Stimulated activated CD4-positive, alpha-beta T cell treated with anti-CD3 and anti-CD28 coated beads, Interleukin-1b, Interleukin-23, amount 100 ng/mL, for 1 hour (primary cell): ENCODE measurements at regions not wholly inside any gene's neighbourhood (a gene's known extent, or its start where the extent isn't known, plus 50 kb on each side); places are given as distances from the start of the nearest gene placed in this dataset.

Experiments used
- DNase-seq, 2 donors: peaks; one replicate each; pipeline ENCODE4 v3.0.0-alpha.2; 2020; ENCODE audit warnings: low read depth in 2 of 2

GRCh38 chr2:226040344-226040900 lies 640.9 kb downstream of the NYAP2 start:
- no peak for DNase-seq

DNA sequence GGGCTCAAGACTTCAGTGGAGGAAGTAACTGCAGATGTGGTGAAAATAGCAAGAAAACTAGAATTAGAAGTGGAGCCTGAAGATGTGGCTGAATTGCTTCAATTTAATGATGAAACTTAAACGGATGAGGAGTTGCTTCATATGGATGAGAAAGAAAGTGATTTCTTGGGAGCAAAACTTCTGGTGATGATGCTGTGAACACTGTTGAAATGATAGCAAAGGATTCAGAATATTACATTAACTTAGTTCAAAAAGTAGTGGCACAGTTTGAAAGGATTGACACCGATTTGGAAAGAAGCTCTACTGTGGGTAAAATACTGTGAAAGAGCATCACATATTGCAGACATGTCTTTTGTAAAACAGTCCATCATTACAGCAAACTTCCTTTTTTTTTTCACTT lies 638.0 kb downstream of the NYAP2 start:
- DNase-seq: no peak

GRCh38 chr2:226031647-226032501 lies 632.4 kb downstream of the NYAP2 start:
- DNase-seq: no peak

- no peak for DNase-seq
Observed at GRCh38 chr2:226030788-226031646, 631.5 kb downstream of the NYAP2 start.

DNA sequence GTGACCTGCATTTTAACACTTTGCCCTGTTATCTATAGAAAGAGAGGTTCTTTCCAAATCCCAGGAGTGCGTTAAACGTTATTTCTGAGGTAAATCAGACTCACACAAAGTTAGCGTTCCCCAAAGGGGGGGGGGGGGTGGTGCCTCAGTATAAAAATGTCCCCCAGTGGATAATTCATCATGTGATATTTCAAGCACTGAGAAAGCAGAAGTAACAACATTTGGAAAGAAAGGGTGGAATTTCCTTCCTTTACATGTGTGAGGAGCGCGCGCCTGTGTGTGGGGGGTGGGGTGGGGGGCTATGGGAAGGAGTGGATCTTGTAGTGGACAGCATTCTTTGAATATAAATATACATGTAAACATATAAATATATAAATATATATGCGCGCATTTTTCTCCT lies 630.9 kb downstream of the NYAP2 start:
- DNase-seq: no peak

GRCh38 chr2:226023946-226024345 lies 624.4 kb downstream of the NYAP2 start:
- no peak for DNase-seq

- DNase-seq: no peak
Observed at GRCh38 chr2:226023383-226023782, 623.9 kb downstream of the NYAP2 start.

GRCh38 chr2:226020956-226021355 lies 621.4 kb downstream of the NYAP2 start:
- DNase-seq: no peak

DNA sequence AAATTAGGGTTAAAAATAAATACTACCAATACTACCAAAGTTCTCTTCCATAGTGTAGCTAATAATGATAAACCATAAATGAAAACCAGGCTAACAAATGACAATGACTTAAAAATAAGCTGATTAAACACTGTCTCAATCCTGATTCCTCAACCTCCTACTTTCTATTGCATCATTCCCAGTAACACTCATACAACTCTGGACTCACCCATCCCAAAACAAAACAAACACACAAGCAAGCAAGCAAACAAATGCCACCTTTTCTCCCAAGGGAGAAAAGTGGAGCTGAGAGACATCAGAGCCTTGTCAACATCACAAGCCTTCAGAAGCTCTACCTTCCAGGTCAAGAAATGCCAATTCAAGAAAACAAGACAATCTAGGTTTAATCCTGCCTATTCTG lies 620.7 kb downstream of the NYAP2 start:
- DNase-seq: no peak

GRCh38 chr2:226018641-226019040 lies 619.1 kb downstream of the NYAP2 start:
- no peak for DNase-seq

DNA sequence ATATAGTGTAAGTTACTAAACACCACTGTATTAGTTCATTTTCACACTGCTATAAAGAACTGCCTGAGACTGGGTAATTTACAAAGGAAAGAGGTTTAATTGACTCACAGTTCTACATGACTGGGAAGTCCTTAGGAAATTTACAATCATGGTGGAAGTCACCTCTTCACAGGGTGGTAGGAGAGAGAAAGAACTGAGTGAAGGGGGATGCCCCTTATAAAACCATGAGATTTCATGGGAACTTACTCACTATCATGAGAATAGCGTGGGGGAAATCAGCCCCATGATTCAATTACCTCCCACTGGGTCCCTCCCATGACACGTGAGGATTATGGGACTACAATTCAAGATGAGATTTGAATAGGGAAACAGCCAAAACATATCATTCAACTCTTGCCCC lies 618.0 kb downstream of the NYAP2 start:
- DNase-seq: no peak

DNA sequence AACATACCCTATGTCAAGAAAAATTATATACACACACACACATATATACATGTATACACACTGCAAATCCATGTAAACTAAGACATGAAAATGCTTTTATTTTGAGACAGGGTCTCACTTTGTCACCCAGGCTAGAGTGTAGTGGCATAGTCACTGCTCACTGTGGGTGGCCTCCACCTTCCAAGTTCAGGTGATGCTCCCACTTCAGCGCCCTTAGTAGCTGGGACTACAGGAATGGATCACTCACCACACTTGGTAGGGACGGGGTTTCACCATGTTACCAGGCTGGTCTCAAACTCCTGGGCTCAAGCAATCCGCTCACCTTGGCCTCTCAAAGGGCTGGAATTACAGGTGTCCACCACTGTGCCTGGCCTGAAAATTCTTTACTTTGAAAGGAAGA lies 617.6 kb downstream of the NYAP2 start:
- DNase-seq: no peak

DNA sequence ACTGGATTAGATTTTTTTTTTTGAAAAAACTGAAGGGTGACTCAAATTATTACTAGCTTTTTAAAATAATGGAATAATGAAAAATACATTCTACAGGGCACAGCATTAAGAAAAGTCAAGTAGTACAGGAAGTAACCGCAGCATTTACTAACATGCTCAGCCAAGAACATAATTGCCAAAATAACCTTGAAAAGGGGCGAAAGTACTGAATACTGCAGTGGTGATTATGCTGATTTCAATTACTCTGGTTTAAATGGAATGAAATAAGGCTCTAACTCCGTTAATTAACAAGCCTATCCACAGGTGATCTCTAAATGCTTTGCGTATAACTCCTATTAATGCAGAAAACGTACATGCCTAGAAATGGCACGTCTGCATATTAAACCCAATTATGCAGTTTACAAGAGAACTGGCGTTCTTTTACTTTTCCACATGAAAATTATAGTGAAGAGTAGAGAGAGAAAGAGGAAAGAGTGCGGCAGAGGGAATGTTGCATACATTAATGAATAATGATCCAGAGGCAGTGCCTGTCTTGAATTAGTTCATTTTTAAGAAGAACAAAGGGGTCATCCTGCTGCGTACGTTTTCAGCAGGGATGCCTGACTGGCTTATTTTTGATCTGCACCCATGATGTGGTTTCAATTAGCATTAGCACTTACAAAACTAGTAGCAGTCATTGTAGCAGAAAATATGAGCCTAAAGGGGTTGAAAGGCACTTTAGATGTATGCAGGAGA lies 612.4 kb downstream of the NYAP2 start:
- DNase-seq: no peak

- DNase-seq: no peak
Observed at GRCh38 chr2:226002438-226002837, 602.9 kb downstream of the NYAP2 start.

DNA sequence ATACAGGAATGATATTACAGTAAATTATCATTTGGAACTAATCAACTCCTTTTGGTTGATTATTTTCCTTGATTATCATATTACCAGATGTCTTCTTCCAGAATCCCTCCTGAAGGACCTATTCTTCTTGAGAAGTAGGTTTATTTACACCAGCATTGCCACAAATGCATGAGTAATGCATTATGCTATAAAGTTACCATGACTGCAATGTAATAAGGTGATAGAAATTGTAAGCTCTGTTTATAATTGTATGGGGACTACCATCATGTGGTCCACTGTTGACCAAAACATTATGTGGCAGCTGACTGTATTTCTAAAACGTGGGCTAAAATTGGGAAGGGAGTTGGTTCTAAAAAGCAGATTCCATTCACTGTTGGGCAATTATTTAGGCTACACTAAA lies 602.2 kb downstream of the NYAP2 start:
- no peak for DNase-seq

DNA sequence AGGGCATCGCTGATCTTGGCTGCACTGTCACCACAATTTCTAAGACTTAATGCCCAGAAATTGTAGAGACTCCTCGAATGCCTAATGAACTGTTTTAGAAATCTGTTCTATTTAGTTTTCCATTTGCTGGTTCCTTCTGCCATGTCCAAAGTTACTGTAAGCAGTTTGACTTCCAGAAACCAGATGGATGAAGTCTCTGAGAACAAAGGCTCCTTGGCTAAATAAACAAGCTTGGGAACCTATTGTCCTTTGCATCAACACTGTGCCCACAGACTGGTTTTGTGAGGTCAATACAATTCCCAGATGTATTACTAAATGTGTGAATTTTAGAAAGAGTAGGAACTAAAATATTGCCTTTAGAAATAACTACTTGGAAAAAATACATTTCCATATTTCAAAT lies 600.2 kb downstream of the NYAP2 start:
- no peak for DNase-seq

- DNase-seq: no peak
Observed at GRCh38 chr2:225998653-225999052, 599.1 kb downstream of the NYAP2 start.

GRCh38 chr2:225998116-225998515 lies 598.6 kb downstream of the NYAP2 start:
- DNase-seq: no peak

DNA sequence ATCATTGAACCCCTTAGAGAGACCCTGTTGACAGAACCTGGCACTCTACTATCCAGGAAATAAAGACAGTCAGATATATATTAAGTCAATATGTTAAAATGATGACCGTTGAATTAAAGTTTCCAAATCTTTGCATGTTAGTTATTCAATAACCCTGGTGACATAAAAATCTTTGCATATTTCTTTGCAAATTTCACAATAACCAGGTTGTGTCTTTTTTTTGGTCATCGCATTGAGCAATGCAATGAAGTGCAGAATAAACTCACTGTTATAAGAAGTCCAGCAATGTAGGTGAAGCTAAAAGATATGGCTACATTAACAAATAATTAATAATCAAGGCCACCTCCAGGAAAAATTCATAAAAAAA lies 596.9 kb downstream of the NYAP2 start:
- no peak for DNase-seq

- no peak for DNase-seq
Observed at GRCh38 chr2:225995796-225996461, 596.4 kb downstream of the NYAP2 start.

GRCh38 chr2:225994748-225995405 lies 595.4 kb downstream of the NYAP2 start:
- DNase-seq: no peak
